ENCODE measurements at regions not wholly inside any gene's neighbourhood (a gene's known extent, or its start where the extent isn't known, plus 50 kb on each side); places are given as distances from the start of the nearest gene placed in this dataset.

DNA sequence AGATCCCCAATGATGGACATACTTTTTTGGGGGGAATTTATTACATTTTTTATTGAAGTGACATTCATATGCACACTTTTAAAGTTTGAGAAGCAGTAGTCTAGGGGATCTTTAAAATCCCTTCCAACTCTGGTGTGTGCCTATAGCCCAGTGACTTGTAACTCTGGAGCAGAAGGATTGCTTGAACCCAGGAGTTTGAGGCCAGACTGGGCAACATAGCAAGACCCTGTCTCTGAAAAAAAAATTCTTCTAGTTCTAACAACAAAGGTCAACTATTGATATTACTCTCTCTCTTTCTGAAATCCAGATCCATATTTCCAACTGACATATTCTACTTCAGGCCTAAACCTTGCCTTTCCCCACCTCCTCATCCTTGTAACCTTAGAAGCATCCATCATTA, 148.2 kb upstream of the SPRY4 start:
- Mint-ChIP-seq H3K27ac (peak overlapping the region; percentile 47), H3K9me3 (ENCODE audit: low read depth) (peaks cover 3% of the 10 kb centered on the region), H3K4me3 (no peak overlapping the region), H3K36me3 (peaks cover 2% of the 10 kb centered on the region), H3K27me3 (no peaks in the 10 kb centered on the region), H3K4me1 (ENCODE audit: low read depth) (peaks cover 19% of the 10 kb centered on the region)

DNA sequence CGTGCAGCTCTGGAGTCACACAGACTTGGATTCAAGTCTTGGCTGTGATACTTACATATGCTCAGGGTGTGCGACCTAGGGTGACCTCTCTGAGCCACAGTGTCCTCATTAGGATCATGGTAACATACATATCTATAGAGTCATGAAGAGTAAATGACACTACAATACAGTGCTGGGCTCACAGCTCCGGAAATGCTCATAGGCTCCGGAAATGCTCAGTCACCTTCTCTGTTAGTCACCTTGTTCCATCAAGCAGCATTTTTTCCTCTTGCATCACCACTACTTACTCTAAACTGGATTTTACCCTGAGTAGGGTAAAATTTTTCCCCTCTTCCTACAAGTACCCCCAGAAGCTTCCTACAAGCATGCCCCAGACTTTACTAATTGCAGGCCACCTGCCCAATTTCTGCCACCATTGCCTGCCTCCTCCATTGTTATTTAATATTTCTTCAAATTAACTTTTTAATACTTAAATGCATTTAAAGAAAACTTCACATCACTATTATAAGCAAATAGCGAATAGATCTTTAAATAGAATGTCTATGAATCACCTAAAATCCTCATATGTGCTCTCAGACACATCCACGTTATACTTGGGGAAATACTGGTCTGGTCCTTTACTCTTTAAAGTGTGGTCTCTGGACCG, 147.6 kb upstream of the SPRY4 start:
- Mint-ChIP-seq H3K4me3 (peak overlapping the region; percentile 41), H3K27me3 (no peaks in the 10 kb centered on the region), H3K27ac (peak overlapping the region; percentile 56), H3K9me3 (ENCODE audit: low read depth) (no peaks in the 10 kb centered on the region), H3K36me3 (no peaks in the 10 kb centered on the region), H3K4me1 (ENCODE audit: low read depth) (peaks cover 19% of the 10 kb centered on the region)

DNA sequence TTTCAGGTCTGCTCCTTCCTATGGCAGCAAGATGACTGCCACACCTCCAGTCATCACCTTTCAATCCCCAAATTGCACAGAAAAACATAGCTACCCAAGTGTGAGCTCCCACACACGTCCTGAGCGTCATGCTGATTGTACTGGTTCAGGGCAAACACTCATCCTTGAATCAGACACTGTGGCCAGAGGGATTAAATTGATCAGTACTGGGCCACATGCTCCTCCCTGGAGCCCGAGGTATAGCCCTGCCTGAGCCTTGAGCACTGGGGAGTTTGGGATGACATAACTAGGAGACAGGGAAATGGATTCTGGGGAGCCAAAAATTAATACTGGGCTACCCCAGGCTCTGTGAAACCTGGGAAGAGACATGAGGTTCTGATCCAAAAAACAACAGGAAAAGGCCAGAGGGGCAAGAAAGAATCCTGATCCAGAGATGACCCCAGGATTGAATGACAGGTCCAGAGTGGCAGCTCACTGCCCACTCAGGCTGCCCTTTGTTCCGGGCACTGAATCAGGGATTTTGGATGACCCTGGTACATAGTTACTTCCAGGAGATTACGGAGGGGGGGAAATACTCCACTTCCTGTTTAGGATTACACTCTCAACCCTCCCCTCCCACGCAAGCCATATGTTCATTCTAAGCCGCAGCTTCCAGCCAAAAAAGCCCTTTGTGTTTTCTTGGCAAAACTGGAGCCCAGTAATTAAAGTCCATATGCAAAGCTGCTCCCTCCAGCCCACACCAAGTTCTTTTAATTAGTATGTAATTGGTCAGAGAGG, 141.6 kb upstream of the SPRY4 start:
- Mint-ChIP-seq H3K4me1 (ENCODE audit: low read depth) (peaks cover 4% of the 10 kb centered on the region), H3K27ac (no peak overlapping the region), H3K27me3 (no peaks in the 10 kb centered on the region), H3K4me3 (no peak overlapping the region), H3K9me3 (ENCODE audit: low read depth) (no peaks in the 10 kb centered on the region), H3K36me3 (no peaks in the 10 kb centered on the region)

DNA sequence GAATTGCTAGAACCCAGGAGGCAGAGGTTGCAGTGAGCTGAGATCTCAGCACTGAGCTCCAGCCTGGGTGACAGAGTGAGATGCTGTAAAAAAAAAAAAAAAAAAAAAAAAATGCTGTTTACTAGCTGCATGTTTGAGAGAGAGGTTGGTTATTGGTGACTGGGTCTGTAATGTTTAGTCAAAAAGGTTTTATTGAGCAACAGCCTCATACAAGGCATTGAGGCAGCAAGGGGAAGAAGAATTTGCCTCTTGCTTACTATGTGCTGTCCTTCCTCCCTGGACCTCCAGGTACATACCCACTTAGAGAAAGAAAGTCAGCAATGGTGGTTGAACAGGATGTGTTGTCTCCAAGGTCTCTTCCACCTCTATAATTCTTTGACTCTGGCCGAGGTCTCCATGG, 140.7 kb upstream of the SPRY4 start:
- Mint-ChIP-seq H3K4me3 (no peak overlapping the region), H3K4me1 (ENCODE audit: low read depth) (no peaks in the 10 kb centered on the region), H3K27ac (no peak overlapping the region), H3K36me3 (no peaks in the 10 kb centered on the region), H3K9me3 (ENCODE audit: low read depth) (no peaks in the 10 kb centered on the region), H3K27me3 (no peaks in the 10 kb centered on the region)

DNA sequence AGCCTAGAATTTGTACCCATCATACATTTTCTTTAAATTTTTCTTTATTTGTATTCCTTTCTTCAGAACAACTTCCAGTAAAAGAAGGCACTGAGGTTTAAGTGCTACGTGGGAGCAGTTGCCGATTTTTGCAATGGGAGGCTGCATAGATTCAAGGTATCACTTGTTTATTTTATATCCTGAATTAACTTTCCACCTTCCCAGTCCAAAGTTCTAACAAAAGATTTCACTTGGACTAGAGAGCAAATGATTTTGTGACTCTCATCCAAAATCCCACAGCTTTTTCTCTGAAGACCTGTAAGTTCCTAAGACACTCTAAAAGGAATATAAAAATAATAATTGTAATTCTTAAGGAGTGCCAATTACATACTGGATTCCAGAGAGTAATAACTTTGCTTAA, 139.1 kb upstream of the SPRY4 start:
- Mint-ChIP-seq H3K36me3 (no peaks in the 10 kb centered on the region), H3K9me3 (ENCODE audit: low read depth) (no peaks in the 10 kb centered on the region), H3K4me1 (ENCODE audit: low read depth) (no peaks in the 10 kb centered on the region), H3K4me3 (no peak overlapping the region), H3K27me3 (no peaks in the 10 kb centered on the region), H3K27ac (no peak overlapping the region)

DNA sequence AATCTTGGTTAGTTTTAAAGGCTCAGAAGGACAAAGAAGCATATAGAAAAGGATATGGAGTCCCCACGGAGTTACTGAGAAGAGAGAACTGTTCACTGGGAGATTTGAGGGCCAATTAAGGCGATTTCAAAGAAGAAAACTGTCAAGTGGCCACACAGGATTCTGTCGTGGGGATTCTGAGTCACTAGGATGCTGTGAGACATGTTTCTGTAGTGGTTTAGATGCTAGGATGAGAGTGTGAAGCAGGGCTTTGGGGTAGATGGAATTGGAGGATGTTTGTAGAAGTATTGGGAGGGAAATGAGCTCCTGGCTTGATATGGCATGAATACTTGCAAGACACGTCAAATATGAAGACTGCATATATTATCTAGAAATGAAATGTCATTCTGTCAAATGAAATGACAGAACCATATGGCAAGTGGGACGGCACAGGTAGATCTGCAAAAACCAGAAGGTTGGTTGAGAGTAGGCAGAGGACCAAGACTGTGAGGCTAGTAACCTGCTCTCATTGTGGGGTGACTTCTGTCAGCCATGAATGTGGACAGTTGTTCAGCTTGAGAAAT, 136.3 kb upstream of the SPRY4 start:
- no peaks in the 10 kb centered on the region for H3K36me3 Mint-ChIP-seq
- no peak overlapping the region for H3K4me3 Mint-ChIP-seq
- no peaks in the 10 kb centered on the region for H3K9me3 Mint-ChIP-seq (ENCODE audit: low read depth)
- no peaks in the 10 kb centered on the region for H3K4me1 Mint-ChIP-seq (ENCODE audit: low read depth)
- H3K27ac Mint-ChIP-seq: no peak overlapping the region
- no peaks in the 10 kb centered on the region for H3K27me3 Mint-ChIP-seq

DNA sequence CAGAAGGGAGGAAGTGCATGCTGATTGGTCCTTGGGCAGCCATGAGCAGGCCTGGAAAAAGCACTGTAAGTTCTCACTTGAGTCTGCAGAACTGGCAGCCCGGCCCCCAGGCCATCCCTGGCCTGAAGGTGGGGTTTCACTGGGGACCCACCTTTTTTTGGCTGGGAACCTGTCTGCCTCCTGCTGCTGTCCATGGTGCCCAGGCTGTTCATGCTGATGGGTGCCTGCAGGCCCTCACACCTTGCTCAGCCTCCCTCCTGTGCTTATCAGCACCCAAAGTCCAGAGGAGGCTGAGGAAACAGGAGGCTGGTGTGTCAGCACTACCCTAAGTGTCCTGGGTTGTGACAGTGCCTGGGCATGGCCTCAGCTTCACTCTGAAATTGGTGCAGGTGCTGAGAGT, 134.4 kb upstream of the SPRY4 start:
- no peak overlapping the region for H3K27ac Mint-ChIP-seq
- H3K9me3 Mint-ChIP-seq (ENCODE audit: low read depth): no peaks in the 10 kb centered on the region
- no peaks in the 10 kb centered on the region for H3K27me3 Mint-ChIP-seq
- no peak overlapping the region for H3K4me3 Mint-ChIP-seq
- no peaks in the 10 kb centered on the region for H3K36me3 Mint-ChIP-seq
- no peaks in the 10 kb centered on the region for H3K4me1 Mint-ChIP-seq (ENCODE audit: low read depth)

DNA sequence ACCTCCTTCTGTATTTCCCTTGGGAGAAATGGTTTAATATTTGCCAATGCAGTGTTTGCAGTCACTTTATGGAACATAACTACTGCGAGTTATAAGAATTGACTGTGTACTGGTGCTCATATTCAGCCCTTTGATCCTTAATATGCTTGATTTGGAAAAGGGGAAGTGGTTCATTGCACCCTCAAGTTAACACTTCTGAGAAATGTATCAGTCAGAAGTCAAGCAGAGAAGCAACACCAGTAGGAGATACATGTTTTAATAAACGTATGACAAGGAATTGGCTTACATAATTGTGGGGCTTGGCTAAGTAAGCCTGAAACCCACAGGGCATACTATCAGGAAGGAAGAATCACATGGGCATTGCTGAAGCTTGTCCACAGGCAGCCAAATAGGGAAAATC, 131.0 kb upstream of the SPRY4 start:
- H3K9me3 Mint-ChIP-seq (ENCODE audit: low read depth): peaks cover 3% of the 10 kb centered on the region
- no peak overlapping the region for H3K27ac Mint-ChIP-seq
- H3K4me1 Mint-ChIP-seq (ENCODE audit: low read depth): no peaks in the 10 kb centered on the region
- no peak overlapping the region for H3K4me3 Mint-ChIP-seq
- peaks cover 5% of the 10 kb centered on the region for H3K27me3 Mint-ChIP-seq
- H3K36me3 Mint-ChIP-seq: peaks cover 3% of the 10 kb centered on the region

DNA sequence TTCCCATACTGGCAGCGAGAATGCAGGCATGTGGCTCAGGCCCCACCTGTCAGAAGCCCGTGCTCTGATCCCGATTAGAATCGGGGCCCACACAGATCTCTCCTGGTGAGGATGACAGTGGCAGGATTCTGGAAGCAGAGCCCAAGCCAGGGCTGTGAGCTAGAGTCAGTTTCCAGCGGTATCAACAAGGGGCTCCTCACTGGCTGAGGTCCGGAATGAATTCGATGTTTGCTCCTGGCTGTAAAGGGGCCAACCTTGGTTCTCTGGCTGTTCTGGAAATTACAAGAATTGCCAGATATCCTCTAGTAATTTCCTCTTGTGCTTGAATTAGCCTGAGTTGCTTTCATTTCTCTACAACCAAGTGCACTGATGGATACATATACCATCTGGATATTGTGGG, 129.1 kb upstream of the SPRY4 start:
- peaks cover 6% of the 10 kb centered on the region for H3K9me3 Mint-ChIP-seq (ENCODE audit: low read depth)
- H3K4me1 Mint-ChIP-seq (ENCODE audit: low read depth): no peaks in the 10 kb centered on the region
- H3K27me3 Mint-ChIP-seq: peaks cover 5% of the 10 kb centered on the region
- peaks cover 6% of the 10 kb centered on the region for H3K36me3 Mint-ChIP-seq
- no peak overlapping the region for H3K4me3 Mint-ChIP-seq
- no peak overlapping the region for H3K27ac Mint-ChIP-seq

DNA sequence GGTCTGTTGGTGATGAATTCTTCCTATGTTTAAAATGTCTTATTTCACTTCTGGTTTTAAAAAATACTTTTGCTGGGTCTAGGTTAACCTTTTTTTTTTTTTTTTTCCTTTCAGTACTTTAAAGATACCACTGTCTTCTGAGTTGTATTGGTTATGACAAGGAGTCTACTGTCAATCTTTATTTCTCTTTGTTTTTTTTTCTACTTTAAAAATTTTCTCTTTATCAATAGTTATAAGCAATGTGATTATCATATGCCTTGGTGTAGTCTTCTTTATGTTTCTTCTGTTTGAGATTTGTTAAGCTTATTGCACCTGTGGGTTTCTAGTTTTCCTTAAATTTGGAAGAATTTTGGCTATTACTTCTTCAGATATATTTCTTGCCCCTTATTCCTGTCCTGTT, 125.6 kb upstream of the SPRY4 start:
- H3K4me1 Mint-ChIP-seq (ENCODE audit: low read depth): no peaks in the 10 kb centered on the region
- peaks cover 5% of the 10 kb centered on the region for H3K27me3 Mint-ChIP-seq
- peaks cover 6% of the 10 kb centered on the region for H3K9me3 Mint-ChIP-seq (ENCODE audit: low read depth)
- H3K27ac Mint-ChIP-seq: no peak overlapping the region
- H3K4me3 Mint-ChIP-seq: no peak overlapping the region
- H3K36me3 Mint-ChIP-seq: peaks cover 6% of the 10 kb centered on the region

DNA sequence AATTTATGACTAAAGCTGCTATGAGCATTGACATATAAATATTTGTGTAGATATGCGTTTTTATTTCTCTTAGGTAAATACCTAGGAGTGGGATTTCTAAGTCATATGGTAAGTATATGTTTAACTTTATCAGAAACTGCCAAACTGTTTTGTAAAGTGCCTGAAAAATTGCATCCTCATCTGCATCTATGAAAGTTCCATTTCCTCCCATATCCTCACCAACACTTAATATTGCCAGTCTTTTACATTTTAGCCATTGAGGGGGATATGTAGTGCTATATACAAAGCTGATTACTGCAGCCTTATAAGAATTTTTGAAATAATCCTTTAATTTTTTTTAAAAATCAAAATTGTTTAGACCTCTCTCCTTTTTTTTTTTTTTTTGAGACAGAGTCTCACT, 123.1 kb upstream of the SPRY4 start:
- H3K27ac Mint-ChIP-seq: no peak overlapping the region
- peaks cover 6% of the 10 kb centered on the region for H3K36me3 Mint-ChIP-seq
- H3K9me3 Mint-ChIP-seq (ENCODE audit: low read depth): peaks cover 6% of the 10 kb centered on the region
- H3K4me3 Mint-ChIP-seq: no peak overlapping the region
- no peaks in the 10 kb centered on the region for H3K4me1 Mint-ChIP-seq (ENCODE audit: low read depth)
- H3K27me3 Mint-ChIP-seq: peaks cover 2% of the 10 kb centered on the region

DNA sequence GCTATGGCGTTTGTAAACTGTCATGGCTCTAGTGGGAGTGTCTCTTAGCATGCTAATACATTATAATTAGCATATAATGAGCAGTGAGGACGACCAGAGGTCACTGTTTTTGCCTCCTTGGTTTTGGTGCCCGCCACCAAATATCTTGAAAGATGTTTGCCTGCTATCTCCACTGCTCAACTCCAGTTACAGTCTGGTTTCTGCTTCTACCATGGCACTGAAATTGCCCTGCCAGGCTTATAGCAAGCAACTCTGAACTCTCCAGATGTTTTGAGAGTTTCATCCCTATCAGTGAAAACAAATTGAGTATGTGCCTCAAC, 122.1 kb upstream of the SPRY4 start:
- Mint-ChIP-seq H3K4me3 (no peak overlapping the region), H3K9me3 (ENCODE audit: low read depth) (peaks cover 6% of the 10 kb centered on the region), H3K27ac (no peak overlapping the region), H3K4me1 (ENCODE audit: low read depth) (peaks cover 3% of the 10 kb centered on the region), H3K36me3 (peaks cover 5% of the 10 kb centered on the region), H3K27me3 (peaks cover 4% of the 10 kb centered on the region)

DNA sequence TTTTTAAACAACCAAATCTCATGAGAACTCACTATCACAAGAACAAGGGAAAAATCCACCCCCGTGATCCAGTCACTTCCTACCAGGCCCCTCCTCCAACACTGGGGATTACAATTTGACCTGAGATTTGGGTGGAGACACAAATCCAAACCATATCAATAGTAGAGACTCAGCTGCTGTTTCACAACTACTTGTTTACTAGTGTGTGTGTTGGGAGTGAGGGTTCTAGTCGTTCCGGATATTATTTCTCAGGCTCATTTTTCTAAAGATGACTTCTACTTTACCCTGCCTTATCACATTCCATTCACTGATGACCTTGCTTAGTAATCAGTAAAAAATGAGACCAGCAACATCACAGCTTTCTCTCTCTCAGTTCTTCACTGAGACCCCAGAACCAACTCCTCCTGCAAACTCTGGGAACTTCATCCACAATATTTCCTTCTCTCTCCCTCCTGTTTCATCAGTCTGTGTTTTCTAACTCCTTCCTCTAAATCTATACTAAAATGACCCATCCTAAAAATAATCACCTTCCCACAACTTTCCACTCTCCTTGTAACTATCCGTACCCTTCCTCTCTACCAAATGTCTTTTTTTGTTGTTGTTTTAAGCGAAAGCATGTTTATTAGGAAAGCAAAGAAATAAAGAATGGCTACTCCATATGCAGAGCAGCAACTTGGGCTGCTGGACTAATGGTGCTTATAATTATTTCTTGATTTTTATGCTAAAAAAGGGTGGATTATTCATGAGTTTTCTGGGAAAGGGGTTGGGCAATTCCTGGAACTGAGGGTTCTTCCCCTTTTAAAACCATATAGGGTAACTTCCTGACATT, 121.5 kb upstream of the SPRY4 start:
- H3K27me3 Mint-ChIP-seq: peaks cover 3% of the 10 kb centered on the region
- H3K4me1 Mint-ChIP-seq (ENCODE audit: low read depth): peaks cover 9% of the 10 kb centered on the region
- peaks cover 3% of the 10 kb centered on the region for H3K36me3 Mint-ChIP-seq
- peaks cover 6% of the 10 kb centered on the region for H3K9me3 Mint-ChIP-seq (ENCODE audit: low read depth)
- no peak overlapping the region for H3K27ac Mint-ChIP-seq
- H3K4me3 Mint-ChIP-seq: no peak overlapping the region

DNA sequence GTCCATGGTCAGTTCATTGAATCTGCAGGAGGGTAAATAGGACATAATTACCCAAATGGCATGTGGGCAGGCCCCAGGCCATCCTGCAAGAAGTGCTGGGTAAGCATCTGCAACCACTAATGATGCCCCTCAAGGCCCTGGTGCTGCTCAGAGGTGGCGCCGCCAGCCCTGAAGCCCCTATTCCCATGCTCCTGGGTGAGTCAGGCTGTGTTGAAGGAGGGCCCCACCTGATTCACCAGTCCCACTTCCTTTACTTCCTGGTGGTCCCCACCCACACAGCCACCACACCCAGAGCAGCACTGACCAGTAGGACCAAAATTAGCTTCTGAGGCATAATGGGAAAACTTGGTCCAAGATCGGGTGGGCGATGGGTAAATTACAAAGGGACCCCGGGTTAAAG, 120.4 kb upstream of the SPRY4 start:
- peaks cover 16% of the 10 kb centered on the region for H3K4me1 Mint-ChIP-seq (ENCODE audit: low read depth)
- H3K4me3 Mint-ChIP-seq: no peak overlapping the region
- H3K9me3 Mint-ChIP-seq (ENCODE audit: low read depth): no peaks in the 10 kb centered on the region
- H3K36me3 Mint-ChIP-seq: no peaks in the 10 kb centered on the region
- H3K27me3 Mint-ChIP-seq: peaks cover 3% of the 10 kb centered on the region
- no peak overlapping the region for H3K27ac Mint-ChIP-seq

DNA sequence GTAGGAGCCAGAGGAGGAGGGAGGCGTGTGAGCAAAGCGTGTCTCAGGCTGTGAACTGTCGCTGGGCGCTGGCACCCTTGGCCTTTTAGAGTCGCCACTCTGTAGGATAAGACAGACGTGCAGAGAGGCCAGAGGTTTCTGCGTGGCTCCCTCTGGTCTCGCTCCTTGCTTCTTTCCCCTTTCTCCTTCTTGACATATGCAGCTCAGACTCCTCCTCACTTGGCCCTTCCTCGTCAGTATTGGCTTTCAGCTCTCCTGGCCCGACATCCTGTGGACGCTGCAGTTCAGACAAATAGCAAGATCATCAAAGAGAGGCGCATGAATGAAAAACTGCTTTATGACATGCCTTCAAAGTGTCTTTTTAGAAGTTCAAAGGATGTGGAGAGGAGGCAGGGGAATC, 116.8 kb upstream of the SPRY4 start:
- Mint-ChIP-seq H3K27me3 (peaks cover 3% of the 10 kb centered on the region), H3K27ac (no peak overlapping the region), H3K4me1 (ENCODE audit: low read depth) (peaks cover 22% of the 10 kb centered on the region), H3K9me3 (ENCODE audit: low read depth) (no peaks in the 10 kb centered on the region), H3K36me3 (no peaks in the 10 kb centered on the region), H3K4me3 (peak overlapping the region; percentile 4)
